HG02759 (cell line): ENCODE measurements at regions not wholly inside any gene's neighbourhood (a gene's known extent, or its start where the extent isn't known, plus 50 kb on each side); places are given as distances from the start of the nearest gene placed in this dataset.
"Not testable (repeated sequence)": the region's sequence is repeated elsewhere in the genome, so short reads cannot be mapped to it uniquely, and the experiment has no call there.

Experiments used
- ATAC-seq: cut with Tn5 transposase; IDR thresholded peaks from one replicate; pipeline ENCODE4 v1.9.1; 2021; ENCODE audit warnings: mild to moderate bottlenecking, moderate library complexity; ENCODE audit not compliant: unreplicated experiment

DNA sequence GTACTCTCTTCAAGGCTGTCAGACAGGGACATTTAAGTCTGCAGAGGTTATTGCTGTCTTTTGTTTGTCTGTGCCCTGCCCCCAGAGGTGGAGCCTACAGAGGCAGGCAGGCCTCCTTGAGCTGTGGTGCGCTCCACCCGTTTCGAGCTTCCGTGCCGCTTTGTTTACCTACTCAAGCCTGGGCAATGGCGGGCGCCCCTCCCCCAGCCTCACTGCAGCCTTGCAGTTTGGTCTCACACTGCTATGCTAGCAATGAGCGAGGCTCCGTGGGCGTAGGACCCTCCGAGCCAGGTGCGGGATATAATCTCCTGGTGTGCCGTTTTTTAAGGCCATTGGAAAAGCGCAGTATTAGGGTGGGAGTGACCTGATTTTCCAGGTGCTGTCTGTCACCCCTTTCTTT is 373.4 kb downstream of the DNAJB9 start:
- not testable (repeated sequence) for ATAC-seq

DNA sequence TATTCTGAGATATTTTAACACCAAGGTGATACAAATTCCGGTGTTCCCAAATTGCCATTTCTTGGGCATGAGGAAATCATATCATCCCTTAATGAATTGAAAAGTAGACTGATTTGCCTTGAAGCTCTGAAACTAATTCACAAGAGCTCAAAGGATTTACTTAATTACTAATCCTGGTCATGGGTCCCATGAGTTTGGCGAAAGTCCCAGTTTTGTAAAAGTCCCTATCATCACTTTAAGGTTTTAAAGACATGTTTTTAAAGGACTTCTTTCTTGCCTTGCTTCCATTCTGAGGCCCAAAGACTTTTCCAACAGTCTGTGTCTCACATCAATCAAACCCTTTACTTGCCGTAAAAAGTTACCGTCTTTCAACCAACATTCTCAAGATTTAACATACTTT is 377.9 kb downstream of the DNAJB9 start:
- ATAC-seq = no peak

DNA sequence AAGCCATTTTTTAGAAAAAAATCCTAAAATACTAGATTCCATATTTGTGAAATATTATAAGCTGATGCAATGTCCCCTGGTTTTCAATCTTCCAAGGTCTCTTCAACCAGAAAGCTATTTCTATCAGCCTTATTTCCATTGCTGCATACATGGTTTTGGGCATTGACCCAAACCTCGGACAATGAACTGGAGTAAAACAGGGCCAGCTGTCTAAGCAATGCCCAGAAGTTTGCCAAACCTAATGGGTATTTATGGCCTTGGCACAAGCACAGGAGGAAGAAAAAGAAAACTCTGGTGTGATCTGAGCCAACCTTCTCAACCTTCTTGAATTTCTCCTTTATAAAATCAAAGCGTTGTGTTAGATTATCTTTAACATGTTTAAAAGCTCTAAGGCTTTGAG is 402.3 kb downstream of the DNAJB9 start:
- no peak for ATAC-seq

DNA sequence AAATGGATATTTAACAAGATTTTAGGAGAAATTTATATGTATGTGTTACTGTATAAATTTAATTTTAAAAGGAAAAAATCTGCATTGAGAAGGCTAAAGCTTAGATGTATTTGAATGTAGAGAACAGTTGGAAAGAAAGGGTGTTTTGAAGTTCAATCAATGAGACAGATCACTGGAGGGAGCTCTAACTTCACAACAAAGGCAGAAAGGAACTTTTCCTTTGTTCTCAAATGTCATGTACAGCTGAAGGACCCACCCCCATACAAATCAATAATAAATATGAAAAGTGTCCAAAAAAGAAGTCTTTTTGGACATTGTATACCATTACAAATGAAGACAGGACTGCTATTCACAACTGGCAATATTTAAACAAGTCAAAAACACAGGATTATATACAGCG is 403.4 kb downstream of the DNAJB9 start:
- ATAC-seq = no peak

DNA sequence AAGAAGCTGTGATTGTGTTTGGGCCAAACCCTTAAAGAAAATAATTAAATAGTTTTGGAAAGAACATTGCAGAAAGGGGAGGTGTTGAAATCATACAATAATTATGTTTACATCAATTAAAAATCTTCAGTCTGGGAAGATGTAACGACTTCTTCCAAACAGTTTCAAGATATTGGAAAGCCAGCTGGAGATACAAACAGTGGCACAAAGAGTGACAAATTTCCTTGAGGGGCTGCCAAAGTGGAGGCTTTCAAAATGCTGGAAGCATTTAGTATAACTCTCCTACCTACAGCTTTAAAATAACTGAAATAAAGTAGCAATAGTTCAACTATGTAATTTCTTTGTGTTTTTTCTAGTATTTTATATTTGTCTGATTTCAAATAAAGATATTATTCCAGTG is 405.0 kb downstream of the DNAJB9 start:
- no peak for ATAC-seq

DNA sequence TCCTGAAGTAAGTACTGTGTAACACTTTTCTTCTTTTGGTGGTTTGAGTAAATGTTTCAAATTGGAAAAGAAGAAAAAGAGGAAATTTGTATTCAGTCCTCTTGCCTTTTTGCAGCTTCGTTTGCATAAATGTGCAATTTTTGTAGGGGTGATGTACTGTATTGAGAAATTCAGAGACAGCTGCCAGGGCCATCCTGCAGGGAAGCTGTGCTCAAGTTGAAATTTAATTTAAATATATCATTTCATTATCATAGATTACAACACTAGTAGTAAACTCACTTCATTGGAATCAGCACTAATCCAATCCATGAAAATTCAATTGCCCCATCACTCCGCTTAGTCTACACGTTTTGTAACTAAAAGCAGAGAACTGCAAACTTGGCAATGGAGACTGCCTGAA is 415.4 kb downstream of the DNAJB9 start:
- no peak for ATAC-seq

DNA sequence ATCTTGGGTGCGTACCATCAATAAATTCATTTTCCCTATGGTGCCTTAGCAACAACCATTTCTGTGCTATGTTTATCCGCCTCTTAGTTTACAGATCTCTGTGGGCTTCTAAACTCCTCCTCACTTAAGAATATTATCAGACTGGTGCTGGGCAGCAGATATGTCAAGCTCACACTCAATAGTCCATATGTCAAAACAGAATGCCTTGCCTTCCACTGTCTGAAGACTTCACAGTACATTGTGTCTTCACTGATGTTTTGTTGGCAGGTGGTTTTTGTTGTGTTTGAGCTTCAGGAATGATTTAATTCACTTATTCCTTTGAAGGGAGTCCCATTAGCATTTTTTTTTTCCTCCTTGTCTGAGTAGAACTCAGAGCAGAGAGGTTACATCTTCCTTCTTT is 419.6 kb downstream of the DNAJB9 start:
- no peak for ATAC-seq

DNA sequence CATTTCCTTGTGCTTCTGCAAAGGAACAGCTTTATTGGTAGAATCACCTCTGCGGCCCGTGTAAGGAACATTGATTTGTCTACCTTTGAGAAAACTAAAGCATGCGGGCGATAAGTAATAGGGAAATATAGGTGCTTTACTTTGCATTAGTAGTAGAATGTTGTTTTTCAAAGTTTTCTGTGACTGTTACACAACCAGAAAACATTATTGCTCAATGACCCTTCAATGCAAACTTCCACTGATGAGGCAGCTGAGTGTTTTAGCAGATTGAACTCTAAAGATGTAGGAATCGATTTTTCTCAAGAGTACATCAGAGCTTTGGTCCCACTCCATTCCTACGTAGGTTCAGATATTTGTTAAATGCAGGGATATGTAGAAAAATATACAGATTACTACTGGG is 427.8 kb downstream of the DNAJB9 start:
- no peak for ATAC-seq

DNA sequence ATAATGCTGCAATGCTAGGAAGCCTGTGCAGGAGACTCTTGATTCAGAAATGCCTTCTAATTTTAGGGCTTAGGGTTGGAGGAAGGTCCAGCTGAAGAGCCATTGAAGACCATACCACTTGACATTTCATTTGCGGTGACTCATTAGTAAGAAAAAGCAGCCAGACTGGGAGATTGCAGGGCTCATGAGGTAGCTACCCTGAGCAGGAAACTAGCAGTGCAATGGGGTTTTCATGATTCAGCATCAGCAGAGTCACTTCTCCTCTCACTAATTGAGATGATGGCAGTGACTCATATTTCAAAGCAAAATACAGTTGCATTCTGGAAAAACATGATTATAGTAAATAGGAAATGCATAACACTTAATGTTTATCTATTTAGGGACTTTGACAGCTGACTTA is 434.1 kb downstream of the DNAJB9 start:
- ATAC-seq = no peak

DNA sequence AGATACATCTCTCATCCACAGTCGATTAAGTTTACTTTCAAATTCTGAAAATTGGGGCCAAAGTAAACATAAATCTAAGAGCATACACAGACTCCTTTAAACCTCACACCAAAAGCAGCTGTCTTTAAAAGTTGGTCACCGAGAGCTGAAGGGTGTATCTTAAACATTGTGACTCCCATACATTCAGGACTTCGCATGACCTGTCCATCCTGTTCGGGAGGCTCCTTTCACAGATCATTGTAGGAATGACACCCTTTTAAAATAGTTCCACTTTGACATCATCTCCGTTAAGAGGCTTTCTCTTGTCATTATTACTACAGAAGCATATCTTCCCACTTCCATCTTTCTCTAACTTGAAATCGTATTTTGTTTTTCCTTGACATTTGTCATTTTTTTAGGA is 440.0 kb downstream of the DNAJB9 start:
- ATAC-seq = no peak

DNA sequence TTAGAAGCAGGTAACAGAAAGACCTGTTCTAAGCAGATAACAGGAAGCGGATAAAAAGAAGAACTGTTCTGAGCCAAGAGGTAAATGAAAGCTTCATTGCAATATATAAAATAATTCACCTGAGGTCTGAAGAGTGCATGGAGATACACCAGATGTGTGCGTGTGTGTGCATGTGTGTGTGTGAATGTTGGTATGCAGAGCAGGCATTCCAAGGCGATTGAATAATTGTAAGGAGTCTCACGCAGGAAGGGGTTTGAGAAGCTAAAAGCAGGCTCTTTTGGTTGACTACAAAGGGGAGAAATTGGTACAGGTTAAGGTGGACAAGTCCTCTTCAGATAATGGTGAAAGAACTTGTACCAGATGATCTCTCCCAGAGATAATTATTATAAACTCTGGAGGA is 450.6 kb downstream of the DNAJB9 start:
- no peak for ATAC-seq

DNA sequence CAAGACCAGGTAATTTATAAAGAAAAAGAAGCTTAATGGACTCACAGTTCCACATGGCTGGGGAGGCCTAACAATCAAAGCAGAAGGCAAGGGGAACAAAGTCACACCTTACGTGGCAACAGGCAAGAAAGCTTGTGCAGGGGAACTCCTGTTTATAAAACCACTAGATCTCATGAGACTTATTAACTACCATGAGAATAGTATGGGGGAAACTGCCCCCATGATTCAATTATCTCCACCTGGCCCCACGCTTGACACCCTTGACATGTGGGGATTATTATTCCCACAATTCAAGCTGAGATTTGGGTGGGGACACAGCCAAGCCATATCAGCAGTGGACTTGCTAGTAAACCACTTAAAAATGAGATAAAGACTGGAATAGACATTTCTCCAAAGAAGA is 451.7 kb downstream of the DNAJB9 start:
- no peak for ATAC-seq

DNA sequence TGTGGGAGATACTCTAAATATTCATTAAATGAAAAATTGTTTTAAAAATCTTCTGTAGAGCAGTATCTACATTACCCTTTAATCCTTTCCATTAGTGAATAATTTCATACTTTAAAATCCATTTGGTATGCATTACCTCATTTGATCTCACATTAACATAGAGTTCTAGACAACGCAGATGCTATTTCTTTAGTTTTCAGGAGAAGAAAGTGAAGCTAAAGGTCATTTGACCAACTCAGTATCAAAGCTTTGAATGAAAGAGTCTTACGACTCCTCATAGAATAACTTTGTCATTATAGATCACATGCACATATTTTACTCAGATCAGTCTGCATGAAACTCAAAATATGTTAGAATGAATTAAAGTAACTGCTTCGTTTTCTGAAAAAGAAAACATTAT is 460.2 kb downstream of the DNAJB9 start:
- no peak for ATAC-seq

DNA sequence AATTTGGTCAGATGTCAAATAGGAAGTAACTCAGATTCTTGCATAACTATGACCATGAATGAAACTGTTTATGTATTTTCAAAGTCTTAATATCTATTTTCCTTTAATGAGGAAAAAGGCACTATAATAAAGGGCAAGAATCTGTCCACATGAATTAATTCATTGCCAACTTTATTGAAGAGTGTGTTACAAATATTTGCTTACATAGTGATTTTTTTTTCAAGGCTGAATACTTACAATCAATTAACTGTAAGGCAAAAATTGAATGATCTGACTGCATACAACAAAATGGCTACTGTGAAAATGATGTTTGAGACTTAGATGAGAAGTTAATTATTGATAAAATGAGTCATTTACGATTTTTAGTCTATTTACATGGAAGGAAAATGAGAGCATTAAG is 475.0 kb downstream of the DNAJB9 start:
- ATAC-seq = no peak

DNA sequence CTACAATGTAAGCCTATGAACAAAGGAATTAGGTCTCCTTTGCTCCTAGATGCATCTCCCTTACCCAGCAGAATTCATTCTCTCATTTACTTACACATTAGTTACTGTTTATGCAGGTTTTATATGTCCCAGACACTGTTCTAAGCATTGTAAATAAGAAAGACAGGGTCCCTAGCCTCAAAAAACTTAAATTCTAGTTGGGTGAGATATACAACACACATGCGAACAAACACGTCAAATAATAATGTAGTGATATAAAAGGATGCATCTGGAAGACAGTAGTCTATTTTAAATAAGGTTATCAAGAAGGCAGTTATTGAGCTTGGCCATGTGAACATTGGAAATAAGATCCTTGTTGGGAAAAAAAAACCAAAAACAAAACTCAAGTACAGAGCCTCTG is 479.7 kb downstream of the DNAJB9 start:
- no peak for ATAC-seq

DNA sequence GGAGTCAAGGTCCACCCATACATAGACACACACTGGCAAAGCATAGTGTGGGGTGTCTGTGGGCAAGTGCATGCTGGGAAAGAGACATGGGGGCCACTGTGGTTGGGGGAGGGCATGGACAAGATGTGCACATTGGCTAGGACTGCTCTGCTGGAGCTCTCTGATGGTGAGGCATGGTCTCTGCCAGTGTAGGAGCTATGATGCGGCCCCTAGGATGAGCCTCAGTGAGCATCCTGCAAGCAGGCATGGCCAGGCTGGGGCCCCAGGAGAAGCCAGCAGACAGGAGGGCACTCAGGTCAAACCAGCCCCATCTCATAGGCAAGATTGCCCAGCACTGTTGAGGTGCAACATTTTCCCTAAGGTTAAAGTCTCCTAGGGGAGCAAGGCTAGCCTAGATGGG is 489.4 kb downstream of the DNAJB9 start:
- ATAC-seq = no peak

DNA sequence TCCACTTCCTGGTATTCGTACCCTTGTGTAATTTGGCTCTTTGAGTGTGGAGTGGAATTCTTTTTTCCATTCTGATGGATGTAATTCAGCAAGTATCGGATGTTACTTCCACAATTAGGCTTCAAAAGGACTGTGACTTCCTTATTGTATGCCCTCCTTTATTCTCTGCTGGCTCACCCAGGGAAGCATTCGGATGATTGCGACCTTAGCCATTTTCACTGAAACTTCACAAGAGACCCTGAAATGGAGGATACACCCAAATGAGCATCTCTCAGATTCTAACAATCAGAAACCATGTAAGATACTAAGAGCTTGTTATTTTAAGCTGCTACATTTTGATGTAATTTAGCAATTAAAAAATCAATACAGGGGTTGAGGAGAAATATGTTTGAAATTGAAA is 493.1 kb downstream of the DNAJB9 start:
- no peak for ATAC-seq

DNA sequence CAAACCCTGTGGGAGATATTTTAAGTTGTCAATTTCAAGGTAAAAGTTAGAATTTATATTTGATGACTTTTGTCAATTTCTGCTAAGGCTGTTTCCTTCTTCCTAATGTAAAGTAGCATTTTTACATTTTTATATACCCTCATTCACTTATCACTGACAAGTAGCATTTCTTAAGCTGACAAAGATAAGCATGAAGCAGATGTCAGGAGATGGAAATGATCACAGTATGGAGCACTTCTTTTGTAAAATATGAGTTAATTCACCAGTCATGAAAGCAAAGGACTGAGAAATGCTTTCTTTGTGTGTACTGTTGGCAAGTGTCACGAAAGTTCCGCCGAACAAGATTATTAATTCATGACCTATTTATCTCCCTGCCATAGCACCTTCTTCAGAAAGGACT is 503.9 kb downstream of the DNAJB9 start:
- no peak for ATAC-seq

DNA sequence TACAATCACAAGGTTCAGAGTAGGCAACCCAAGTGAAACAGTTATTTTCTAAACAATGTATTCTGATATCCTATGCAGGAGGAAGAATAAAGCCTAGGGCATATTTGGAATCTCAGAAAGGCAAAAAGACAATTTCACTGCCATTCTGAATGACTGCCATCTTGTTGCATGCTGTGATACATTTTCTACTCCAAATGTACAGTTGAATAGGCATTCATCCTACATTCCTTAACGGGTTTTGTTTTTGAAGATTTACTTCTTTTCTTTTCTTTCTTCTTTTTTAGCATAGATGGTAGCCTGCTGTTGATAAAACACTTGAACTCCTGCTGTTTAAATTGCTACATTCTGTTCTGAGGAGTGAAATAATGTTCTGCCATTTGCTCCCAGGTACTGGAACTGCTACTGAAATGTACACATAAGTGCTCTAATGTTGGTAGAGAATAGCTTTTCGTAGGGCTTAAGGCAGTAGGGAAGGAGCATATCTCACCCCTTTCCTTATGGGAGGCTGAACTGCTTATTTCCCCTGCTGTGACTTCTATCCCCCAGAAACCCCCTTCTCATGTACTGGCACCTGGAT is 506.8 kb downstream of the DNAJB9 start:
- no peak for ATAC-seq

DNA sequence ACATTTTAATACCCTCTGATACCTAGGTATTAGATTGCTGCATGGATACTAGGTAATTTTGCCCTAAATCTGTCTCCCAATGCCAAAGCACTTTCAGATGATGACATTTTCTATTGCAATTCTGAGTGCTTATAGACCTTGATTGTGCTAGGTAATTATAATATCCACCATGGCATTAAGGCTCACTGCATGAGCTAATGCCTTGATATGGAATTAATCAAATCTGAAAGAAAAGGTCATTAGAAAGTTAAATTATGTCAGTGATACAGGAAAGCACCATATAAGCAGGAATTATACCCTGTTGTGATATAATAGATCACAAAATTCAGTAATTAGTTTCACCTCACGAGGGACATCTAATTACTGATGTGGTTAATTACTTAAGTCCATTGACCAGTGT is 521.4 kb downstream of the DNAJB9 start:
- ATAC-seq = no peak

DNA sequence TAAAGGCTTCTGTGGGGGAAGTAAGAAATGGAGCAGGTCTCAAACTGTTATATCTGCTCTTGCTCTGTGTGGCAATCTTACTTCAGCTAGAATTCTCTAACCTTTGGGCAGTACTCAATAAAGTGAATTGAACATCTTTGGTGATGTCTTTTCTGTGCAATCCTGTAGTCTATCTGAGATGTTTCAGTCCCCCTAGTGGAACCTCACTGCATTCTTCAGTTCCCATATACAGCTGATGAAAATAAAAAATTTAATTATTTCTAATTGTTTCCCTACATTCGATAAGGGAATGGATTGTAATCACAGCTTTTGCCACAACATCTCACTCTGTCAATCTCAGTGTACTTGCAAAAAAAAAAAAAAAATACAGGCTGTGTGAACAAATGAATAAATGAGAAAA is 522.6 kb downstream of the DNAJB9 start:
- no peak for ATAC-seq

DNA sequence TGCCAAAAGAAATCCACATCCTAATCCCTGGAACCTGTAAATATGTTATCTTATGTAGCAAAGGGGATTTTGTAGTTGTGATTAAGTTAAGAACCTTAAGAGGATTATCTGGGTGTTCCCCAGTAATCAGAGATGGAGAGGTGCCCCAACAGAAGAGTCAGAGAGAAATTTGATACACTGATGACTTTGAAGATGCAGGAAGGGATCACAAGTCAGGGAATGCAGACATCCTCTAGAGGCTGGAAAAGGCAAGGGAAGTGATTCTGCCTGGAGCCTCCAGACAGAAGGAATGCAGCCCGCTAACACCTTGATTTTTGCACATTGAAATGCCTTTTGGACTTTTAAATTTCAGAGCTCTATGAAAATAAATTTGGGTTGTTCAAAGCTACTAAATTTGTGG is 531.7 kb downstream of the DNAJB9 start:
- ATAC-seq = no peak

DNA sequence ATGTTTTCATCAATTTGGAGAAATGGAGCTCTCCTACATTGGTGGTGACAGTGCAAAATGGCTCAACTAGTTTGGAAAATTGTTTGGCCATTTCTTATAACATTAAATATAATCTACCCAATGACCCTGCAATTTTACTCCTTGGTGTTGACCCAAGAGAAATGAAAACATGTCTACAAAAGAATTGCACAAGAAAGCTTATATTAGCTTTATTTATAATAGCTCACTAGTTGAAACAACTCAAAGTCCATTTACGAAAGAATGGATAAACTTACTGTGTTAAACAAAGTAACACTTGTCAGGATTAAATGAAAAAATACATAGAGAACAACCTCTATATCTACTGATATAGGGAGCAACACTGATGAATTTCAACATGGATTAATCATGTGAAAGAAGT is 539.9 kb downstream of the DNAJB9 start:
- no peak for ATAC-seq

DNA sequence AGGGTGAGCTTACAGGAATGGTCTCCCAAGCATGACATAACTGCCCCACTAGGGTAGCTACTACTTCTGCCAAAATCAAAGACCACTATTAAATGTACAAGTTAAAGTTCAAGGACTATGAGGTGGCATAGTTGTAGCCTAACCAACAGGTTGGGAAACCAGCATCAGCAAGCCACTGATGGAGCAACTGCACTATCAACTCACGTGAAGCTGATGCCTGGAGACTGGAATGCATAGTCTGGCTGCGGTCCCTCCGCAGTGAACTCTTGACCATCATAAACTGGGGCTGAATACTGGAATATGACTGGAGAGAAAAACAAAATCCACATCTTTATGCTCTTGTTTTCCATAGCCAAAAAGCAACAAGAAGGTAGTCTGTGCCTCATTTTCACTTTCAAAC is 541.4 kb downstream of the DNAJB9 start:
- ATAC-seq = no peak
